SU-DHL-6 (cell line): ENCODE measurements at regions not wholly inside any gene's neighbourhood (a gene's known extent, or its start where the extent isn't known, plus 50 kb on each side); places are given as distances from the start of the nearest gene placed in this dataset.

Experiments used
- H2AFZ ChIP-seq: fragments of 200-600 bp; sonication (generic); 2 replicates; pipeline ENCODE4 v1.6.1; 2014; ENCODE audit warnings: low read depth, mild to moderate bottlenecking, moderate library complexity, mixed read lengths, antibody characterized with exemption, low read length; ENCODE audit not compliant: severe bottlenecking
- H3F3A ChIP-seq: fragments of 200-600 bp; shearing (Covaris generic); 2 replicates; pipeline ENCODE4 v1.6.0; 2016; ENCODE audit warnings: antibody characterized with exemption, mild to moderate bottlenecking; ENCODE audit not compliant: insufficient read depth
- H3K27ac ChIP-seq: fragments of 200-600 bp; sonication (generic); 2 replicates; pipeline ENCODE4 v1.5.1; 2016; ENCODE audit warnings: low read depth, mild to moderate bottlenecking, low read length, moderate library complexity, mixed read lengths
- H3K27me3 ChIP-seq: fragments of 200-600 bp; sonication (generic), shearing (Covaris generic); 2 replicates; pipeline ENCODE4 v1.6.0; 2014; ENCODE audit warnings: mild to moderate bottlenecking, low read length
- H3K36me3 ChIP-seq: fragments of 200-600 bp; sonication (generic); 2 replicates; pipeline ENCODE4 v1.6.1; 2014; ENCODE audit warnings: mild to moderate bottlenecking, low read length, mixed read lengths
- H3K4me2 ChIP-seq: fragments of 300-600, 200-600 bp; shearing (Covaris generic), sonication (generic); 2 replicates; pipeline ENCODE4 v1.6.0; 2014; ENCODE audit warnings: low read length, low read depth, mild to moderate bottlenecking; ENCODE audit not compliant: poor library complexity, severe bottlenecking
- H3K4me3 ChIP-seq: fragments of 200-600 bp; sonication (generic); 2 replicates; pipeline ENCODE4 v1.5.1; 2014; ENCODE audit warnings: antibody characterized with exemption, low read length, mild to moderate bottlenecking, mixed read lengths; ENCODE audit not compliant: insufficient read depth, poor library complexity, severe bottlenecking
- H3K79me2 ChIP-seq: fragments of 200-600 bp; sonication (generic); 2 replicates; pipeline ENCODE4 v1.6.1; 2014; ENCODE audit warnings: mild to moderate bottlenecking, low read length, moderate library complexity; ENCODE audit not compliant: insufficient read depth
- H3K9ac ChIP-seq: fragments of 200-600 bp; sonication (generic); 2 replicates; pipeline ENCODE4 v1.7.0; 2014; ENCODE audit warnings: mild to moderate bottlenecking, low read length
- H3K9me2 ChIP-seq: fragments of 200-600 bp; sonication (generic); replicated peaks from 2 replicates; pipeline ENCODE4 v1.6.1; 2014; ENCODE audit warnings: low read length; ENCODE audit not compliant: insufficient read depth
- H3K9me3 ChIP-seq: fragments of 200-600 bp; sonication (generic); 2 replicates; pipeline ENCODE4 v1.6.1; 2014; ENCODE audit warnings: low read length, mixed read lengths; ENCODE audit not compliant: insufficient read depth
- H4K20me1 ChIP-seq: fragments of 200-600 bp; sonication (generic); 2 replicates; pipeline ENCODE4 v1.6.1; 2014; ENCODE audit warnings: low read depth, mild to moderate bottlenecking, antibody characterized with exemption, low read length, moderate library complexity, mixed read lengths
- CTCF ChIP-seq: fragments of 200-600 bp; sonication (generic); IDR thresholded peaks from one replicate; pipeline ENCODE4 v1.5.1; 2017; ENCODE audit warnings: antibody characterized with exemption, mild to moderate bottlenecking, low read length, moderate library complexity; ENCODE audit not compliant: insufficient read depth, poor library complexity, severe bottlenecking
- EZH2phosphoT487 ChIP-seq: fragments of 200-600 bp; sonication (generic), shearing (Covaris generic); conservative IDR thresholded peaks from 2 replicates; pipeline ENCODE4 v1.6.1; 2018; ENCODE audit warnings: mild to moderate bottlenecking, antibody characterized with exemption, low read length, moderate library complexity, mixed read lengths

- no peak overlapping the region for H3K4me3 ChIP-seq
Observed at GRCh38 chr20:52090035-52090434, 101.5 kb downstream of the ZFP64 start.

GRCh38 chr20:52087471-52087870 lies 104.1 kb downstream of the ZFP64 start:
- no peaks in the 10 kb centered on the region for H3F3A ChIP-seq
- no peaks in the 10 kb centered on the region for H4K20me1 ChIP-seq
- no peak overlapping the region for H3K27ac ChIP-seq
- peaks cover 21% of the 10 kb centered on the region; the same call in 1 of the 2 replicates for H3K9me3 ChIP-seq
- H3K4me2 ChIP-seq = no peak overlapping the region
- no peak for TF ChIP-seq EZH2phosphoT487
- TF ChIP-seq CTCF = no peak
- H3K27me3 ChIP-seq = no peaks in the 10 kb centered on the region
- H2AFZ ChIP-seq = no peak overlapping the region
- H3K4me3 ChIP-seq = no peak overlapping the region
- no peak overlapping the region for H3K9ac ChIP-seq
- H3K36me3 ChIP-seq = peaks cover 9% of the 10 kb centered on the region; the same call in 1 of the 2 replicates
- no peaks in the 10 kb centered on the region for H3K79me2 ChIP-seq
- no peaks in the 10 kb centered on the region for H3K9me2 ChIP-seq

More at GRCh38 chr20:52090035-52090434, 101.5 kb downstream of the ZFP64 start:
- Histone ChIP-seq H3F3A (no peaks in the 10 kb centered on the region), H3K9me2 (no peaks in the 10 kb centered on the region), H3K4me2 (no peak overlapping the region), H2AFZ (no peak overlapping the region), H3K27ac (no peak overlapping the region), H3K27me3 (no peaks in the 10 kb centered on the region), H3K9me3 (peaks cover 21% of the 10 kb centered on the region; the same call in 1 of the 2 replicates), H4K20me1 (no peaks in the 10 kb centered on the region), H3K79me2 (no peaks in the 10 kb centered on the region), H3K36me3 (peaks cover 9% of the 10 kb centered on the region; the same call in 1 of the 2 replicates), H3K9ac (no peak overlapping the region)
- TF ChIP-seq EZH2phosphoT487 = no peak
- TF ChIP-seq CTCF = no peak

GRCh38 chr20:52086878-52087277 lies 104.7 kb downstream of the ZFP64 start:
- H3K4me2 ChIP-seq = no peak overlapping the region
- no peak overlapping the region for H3K27ac ChIP-seq
- H3K36me3 ChIP-seq = peaks cover 9% of the 10 kb centered on the region; the same call in 1 of the 2 replicates
- TF ChIP-seq CTCF (no peak), EZH2phosphoT487 (no peak)
- H3K9me2 ChIP-seq = no peaks in the 10 kb centered on the region
- H3K27me3 ChIP-seq = no peaks in the 10 kb centered on the region
- no peak overlapping the region for H3K9ac ChIP-seq
- peaks cover 21% of the 10 kb centered on the region; the same call in 1 of the 2 replicates for H3K9me3 ChIP-seq
- no peaks in the 10 kb centered on the region for H3K79me2 ChIP-seq
- H3K4me3 ChIP-seq = no peak overlapping the region
- no peaks in the 10 kb centered on the region for H4K20me1 ChIP-seq
- no peaks in the 10 kb centered on the region for H3F3A ChIP-seq
- no peak overlapping the region for H2AFZ ChIP-seq
